T47D (cell line): ENCODE measurements at regions not wholly inside any gene's neighbourhood (a gene's known extent, or its start where the extent isn't known, plus 50 kb on each side); places are given as distances from the start of the nearest gene placed in this dataset.

ENCODE experiments used
- DNase-seq, 2 experiments: peaks; one replicate each; pipeline versions ENCODE4 v3.0.0 to v3.0.0-alpha.2; 2011 to 2012; ENCODE audit warnings: low read depth in 1 of 2, low spot score in 1 of 2
- JUND ChIP-seq: IDR thresholded peaks from 2 replicates; pipeline ENCODE4 v1.6.1; 2012; ENCODE audit warnings: low read depth
- in situ Hi-C: cut with HindIII; loops from 2 replicates; pipeline ENCODE4 v1.10.0; 2016; ENCODE audit warnings: low sequenced_read_pairs, low pct_unique_long_range_greater_than_20kb

GRCh38 chr3:150035910-150036612 lies 65.4 kb upstream of the PFN2 start:
- in situ Hi-C loops, result no loop called here
- no peak for TF ChIP-seq JUND
- DNase-seq, result no peak

- no peak for DNase-seq
- in situ Hi-C loops, result no loop called here
- TF ChIP-seq JUND, result no peak
These were observed 64.6 kb upstream of the PFN2 start for GRCh38 chr3:150035301-150035779.

- DNase-seq, result no peak
- in situ Hi-C loops, result no loop called here
- TF ChIP-seq JUND, result no peak
These were observed 63.0 kb upstream of the PFN2 start for GRCh38 chr3:150033721-150034120.

GRCh38 chr3:150030841-150031240 lies 60.1 kb upstream of the PFN2 start:
- TF ChIP-seq JUND, result no peak
- no peak for DNase-seq
- in situ Hi-C loops, result no loop called here

- TF ChIP-seq JUND, result no peak
- in situ Hi-C loops, result no loop called here
These were observed 52.5 kb upstream of the PFN2 start for GRCh38 chr3:150023239-150023636.

GRCh38 chr3:150022381-150023238 lies 51.9 kb upstream of the PFN2 start:
- in situ Hi-C loops, result no loop called here
- TF ChIP-seq JUND, result no peak
- DNase-seq, result no peak

More at GRCh38 chr3:150023239-150023636, 52.5 kb upstream of the PFN2 start:
- DNase-seq, result no peak

GRCh38 chr3:150020527-150020926 lies 49.8 kb upstream of the PFN2 start:
- in situ Hi-C loops, result no loop called here
- no peak for TF ChIP-seq JUND
- no peak for DNase-seq
